ENCODE measurements at regions not wholly inside any gene's neighbourhood (a gene's known extent, or its start where the extent isn't known, plus 50 kb on each side); places are given as distances from the start of the nearest gene placed in this dataset.

DNA sequence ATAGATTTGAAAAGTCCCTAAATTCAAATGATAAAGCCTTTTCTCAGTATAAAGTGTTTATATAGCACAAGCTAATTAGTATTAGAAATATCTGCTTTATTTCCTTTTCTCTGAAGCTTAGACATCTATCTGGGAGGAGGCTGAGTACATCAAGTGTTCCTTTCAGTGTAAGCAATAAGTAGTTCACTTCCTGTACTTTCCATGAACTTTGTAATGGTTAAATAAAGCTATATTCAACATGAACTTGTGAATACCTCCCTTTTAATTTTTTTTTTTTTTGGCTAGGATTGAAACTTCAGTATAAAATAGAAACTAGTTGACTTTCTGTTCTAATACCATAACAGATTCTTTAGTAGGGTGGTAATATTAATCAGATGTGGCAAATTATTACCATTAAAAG, 190.9 kb downstream of the CENPW start:
- TF ChIP-seq, protein P1, sequence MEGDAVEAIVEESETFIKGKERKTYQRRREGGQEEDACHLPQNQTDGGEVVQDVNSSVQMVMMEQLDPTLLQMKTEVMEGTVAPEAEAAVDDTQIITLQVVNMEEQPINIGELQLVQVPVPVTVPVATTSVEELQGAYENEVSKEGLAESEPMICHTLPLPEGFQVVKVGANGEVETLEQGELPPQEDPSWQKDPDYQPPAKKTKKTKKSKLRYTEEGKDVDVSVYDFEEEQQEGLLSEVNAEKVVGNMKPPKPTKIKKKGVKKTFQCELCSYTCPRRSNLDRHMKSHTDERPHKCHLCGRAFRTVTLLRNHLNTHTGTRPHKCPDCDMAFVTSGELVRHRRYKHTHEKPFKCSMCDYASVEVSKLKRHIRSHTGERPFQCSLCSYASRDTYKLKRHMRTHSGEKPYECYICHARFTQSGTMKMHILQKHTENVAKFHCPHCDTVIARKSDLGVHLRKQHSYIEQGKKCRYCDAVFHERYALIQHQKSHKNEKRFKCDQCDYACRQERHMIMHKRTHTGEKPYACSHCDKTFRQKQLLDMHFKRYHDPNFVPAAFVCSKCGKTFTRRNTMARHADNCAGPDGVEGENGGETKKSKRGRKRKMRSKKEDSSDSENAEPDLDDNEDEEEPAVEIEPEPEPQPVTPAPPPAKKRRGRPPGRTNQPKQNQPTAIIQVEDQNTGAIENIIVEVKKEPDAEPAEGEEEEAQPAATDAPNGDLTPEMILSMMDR (IDR thresholded peaks at IDR 0.05): no peak
- TF ChIP-seq POLR2A (IDR thresholded peaks at IDR 0.05): no peak
